Fibroblast of lung (primary cell): ENCODE measurements at regions not wholly inside any gene's neighbourhood (a gene's known extent, or its start where the extent isn't known, plus 50 kb on each side); places are given as distances from the start of the nearest gene placed in this dataset.

Experiments
- EZH2 ChIP-seq: IDR thresholded peaks from 2 replicates; pipeline ENCODE4 v1.5.1; 2012; ENCODE audit warnings: low read length, control low read depth, mild to moderate bottlenecking; ENCODE audit errors: missing control alignments
- TF ChIP-seq, protein P1 (sequence below), 2 donors: IDR thresholded peaks in 1 of 2; conservative IDR thresholded peaks in 1 of 2; 1 replicate in 1 of 2; 2 replicates in 1 of 2; pipeline ENCODE4 v1.5.1; 2011 to 2012; ENCODE audit warnings: low read length in 2 of 2, control low read depth in 1 of 2, inconsistent platforms in 1 of 2, low read depth in 1 of 2, mild to moderate bottlenecking in 1 of 2

DNA sequence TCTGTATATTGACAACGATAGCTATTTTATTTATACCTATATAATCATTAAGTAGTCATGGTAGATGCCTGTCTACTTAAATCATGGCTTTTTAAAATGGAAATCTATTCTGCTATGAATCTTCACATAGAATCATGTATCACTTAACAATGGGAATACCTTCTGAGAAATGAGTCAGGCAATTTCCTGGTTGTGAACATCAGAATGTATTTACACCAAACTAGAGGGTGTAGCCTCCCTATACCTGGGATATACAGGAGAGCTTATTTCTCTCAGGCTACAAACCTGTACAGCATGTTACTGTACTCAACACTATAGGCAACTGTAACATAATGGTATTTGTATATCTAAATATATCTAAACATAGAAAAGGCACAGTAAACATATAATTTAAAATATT is 502.3 kb downstream of the ZWINT start:
- TF ChIP-seq, protein P1, sequence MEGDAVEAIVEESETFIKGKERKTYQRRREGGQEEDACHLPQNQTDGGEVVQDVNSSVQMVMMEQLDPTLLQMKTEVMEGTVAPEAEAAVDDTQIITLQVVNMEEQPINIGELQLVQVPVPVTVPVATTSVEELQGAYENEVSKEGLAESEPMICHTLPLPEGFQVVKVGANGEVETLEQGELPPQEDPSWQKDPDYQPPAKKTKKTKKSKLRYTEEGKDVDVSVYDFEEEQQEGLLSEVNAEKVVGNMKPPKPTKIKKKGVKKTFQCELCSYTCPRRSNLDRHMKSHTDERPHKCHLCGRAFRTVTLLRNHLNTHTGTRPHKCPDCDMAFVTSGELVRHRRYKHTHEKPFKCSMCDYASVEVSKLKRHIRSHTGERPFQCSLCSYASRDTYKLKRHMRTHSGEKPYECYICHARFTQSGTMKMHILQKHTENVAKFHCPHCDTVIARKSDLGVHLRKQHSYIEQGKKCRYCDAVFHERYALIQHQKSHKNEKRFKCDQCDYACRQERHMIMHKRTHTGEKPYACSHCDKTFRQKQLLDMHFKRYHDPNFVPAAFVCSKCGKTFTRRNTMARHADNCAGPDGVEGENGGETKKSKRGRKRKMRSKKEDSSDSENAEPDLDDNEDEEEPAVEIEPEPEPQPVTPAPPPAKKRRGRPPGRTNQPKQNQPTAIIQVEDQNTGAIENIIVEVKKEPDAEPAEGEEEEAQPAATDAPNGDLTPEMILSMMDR (conservative IDR thresholded peaks at IDR 0.05 in 1 of 2, IDR thresholded peaks at IDR 0.05 in 1 of 2; ENCODE audit: low read depth in 1 of 2, low read length in 2 of 2) = no peak
- no peak for TF ChIP-seq EZH2
